CD4-positive, alpha-beta memory T cell (primary cell): ENCODE measurements at regions not wholly inside any gene's neighbourhood (a gene's known extent, or its start where the extent isn't known, plus 50 kb on each side); places are given as distances from the start of the nearest gene placed in this dataset.
"Not testable (repeated sequence)": the region's sequence is repeated elsewhere in the genome, so short reads cannot be mapped to it uniquely, and the experiment has no call there.

Source experiments
- CTCF ChIA-PET: fragments of 350-600 bp; sonication (Branson Sonifier 250); formaldehyde crosslinking; loops from one replicate; lab custom pipeline; 2021; ENCODE audit warnings: inconsistent platforms; ENCODE audit not compliant: partially characterized antibody; lab: Charles Lee
- POLR2A ChIA-PET: fragments of 350-600 bp; sonication (Branson Sonifier 250); formaldehyde crosslinking; loops from one replicate; lab custom pipeline; 2021; ENCODE audit not compliant: partially characterized antibody; lab: Charles Lee
- DNase-seq, 5 donors: peaks; one replicate each; pipeline versions ENCODE4 v3.0.0 to v3.0.0-alpha.2; 2020 to 2022; ENCODE audit warnings: mixed read lengths in 1 of 5
- H3K27ac ChIP-seq: one replicate; pipeline ENCODE4 v1.7.0; 2013; ENCODE audit warnings: low read depth, low read length
- H3K27me3 ChIP-seq: 2 replicates; pipeline ENCODE4 v1.7.0; 2013; ENCODE audit warnings: mild to moderate bottlenecking, low read length, moderate library complexity; ENCODE audit not compliant: insufficient read depth
- H3K36me3 ChIP-seq: 2 replicates; pipeline ENCODE4 v1.7.0; 2013; ENCODE audit warnings: mild to moderate bottlenecking, low read length, moderate library complexity; ENCODE audit not compliant: insufficient read depth
- H3K4me1 ChIP-seq: 2 replicates; pipeline ENCODE4 v1.7.0; 2013; ENCODE audit warnings: mild to moderate bottlenecking, low read length, moderate library complexity; ENCODE audit not compliant: insufficient read depth
- H3K4me3 ChIP-seq, 2 donors: one replicate each; pipeline ENCODE4 v1.7.0; 2013; ENCODE audit warnings: low read length in 2 of 2, mild to moderate bottlenecking in 1 of 2
- H3K9me3 ChIP-seq, 2 donors: one replicate each; pipeline ENCODE4 v1.7.0; 2013; ENCODE audit warnings: low read length in 2 of 2, control low read depth in 1 of 2; ENCODE audit not compliant: control insufficient read depth in 1 of 2
- H3K27ac Mint-ChIP-seq, 7 donors: one replicate each; pipeline ENCODE4 v1.8.0; 2020 to 2021; ENCODE audit warnings: mixed read lengths in 7 of 7, mild to moderate bottlenecking in 6 of 7, inconsistent platforms in 3 of 7, moderate library complexity in 3 of 7
- H3K27me3 Mint-ChIP-seq, 2 donors: one replicate each; pipeline ENCODE4 v1.8.0; 2020 to 2021; ENCODE audit warnings: mixed read lengths in 2 of 2
- H3K36me3 Mint-ChIP-seq, 2 donors: one replicate each; pipeline ENCODE4 v1.8.0; 2020 to 2021; ENCODE audit warnings: mixed read lengths in 2 of 2, inconsistent platforms in 1 of 2, mild to moderate bottlenecking in 1 of 2
- H3K4me1 Mint-ChIP-seq, 4 donors: one replicate each; pipeline ENCODE4 v1.8.0; 2020 to 2021; ENCODE audit warnings: mixed read lengths in 4 of 4, mild to moderate bottlenecking in 1 of 4
- H3K4me3 Mint-ChIP-seq, 8 donors: one replicate each; pipeline ENCODE4 v1.8.0; 2020 to 2021; ENCODE audit warnings: mixed read lengths in 8 of 8, mild to moderate bottlenecking in 7 of 8, moderate library complexity in 6 of 8, inconsistent platforms in 3 of 8
- H3K9me3 Mint-ChIP-seq, 8 donors: one replicate each; pipeline ENCODE4 v1.8.0; 2020 to 2021; ENCODE audit warnings: mixed read lengths in 8 of 8, mild to moderate bottlenecking in 5 of 8, inconsistent platforms in 3 of 8, moderate library complexity in 1 of 8
- intact Hi-C: fragments of 100-400 bp; cut with micrococcal nuclease; formaldehyde crosslinking; loops from one replicate; pipeline ENCODE4 v1.15.1; 2023

DNA sequence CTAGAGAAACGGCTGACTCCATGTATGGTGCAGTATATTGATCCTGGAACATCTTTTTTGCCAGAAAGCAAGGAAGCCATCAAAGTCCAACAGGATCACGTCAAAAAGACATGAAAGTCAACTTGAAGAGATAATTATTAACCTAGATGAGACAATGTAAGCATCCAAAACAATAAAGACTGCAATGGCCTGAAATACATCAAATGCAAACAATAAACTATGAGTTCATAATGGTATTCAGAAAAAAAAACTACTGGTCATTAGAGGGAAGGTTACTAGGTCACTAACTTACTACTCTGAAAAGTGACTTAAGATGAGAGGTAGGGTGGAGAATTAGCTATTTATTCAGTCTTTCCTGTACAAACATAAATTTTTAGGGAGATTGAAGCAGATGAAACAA, 75.3 kb upstream of the OR4F16 start:
- H3K36me3 ChIP-seq, CTCF ChIA-PET, H3K4me1 ChIP-seq: not testable (repeated sequence)

GRCh38 chr1:771449-771848, 85.0 kb upstream of the OR4F16 start:
- H3K4me3 ChIP-seq, DNase-seq, H3K27ac ChIP-seq, H3K4me3 Mint-ChIP-seq, CTCF ChIA-PET, H3K27me3 Mint-ChIP-seq, H3K4me1 ChIP-seq, H3K9me3 ChIP-seq, H3K27ac Mint-ChIP-seq, H3K36me3 ChIP-seq, H3K4me1 Mint-ChIP-seq, H3K27me3 ChIP-seq, H3K9me3 Mint-ChIP-seq, POLR2A ChIA-PET, H3K36me3 Mint-ChIP-seq: not testable (repeated sequence)
- intact Hi-C loops = loop anchor here (10.0 kb wide), 2 partner anchors 53 to 83 kb away; no protein-coding TSS in a partner anchor

More for the DNA sequence above, 75.3 kb upstream of the OR4F16 start:
- H3K9me3 Mint-ChIP-seq, intact Hi-C loops, DNase-seq, H3K27me3 ChIP-seq, H3K27me3 Mint-ChIP-seq, H3K4me3 ChIP-seq, H3K27ac Mint-ChIP-seq, H3K4me1 Mint-ChIP-seq, H3K27ac ChIP-seq, H3K4me3 Mint-ChIP-seq, POLR2A ChIA-PET, H3K9me3 ChIP-seq, H3K36me3 Mint-ChIP-seq: not testable (repeated sequence)

GRCh38 chr1:777480-778180, 91.2 kb upstream of the OR4F16 start:
- Mint-ChIP-seq H3K27ac (peak overlapping the region in 5 of 7 donors; percentile 10 to 100 (median 68)), H3K4me3 (peak overlapping the region in 5 of 8 donors; percentile 27 to 97 (median 96)), H3K4me1 (peaks cover 4 to 17% (median 9%) of the 10 kb centered on the region in 4 donors)
- H3K36me3 ChIP-seq, H3K27me3 ChIP-seq, H3K36me3 Mint-ChIP-seq, H3K9me3 Mint-ChIP-seq, H3K9me3 ChIP-seq, CTCF ChIA-PET, H3K27me3 Mint-ChIP-seq, H3K4me1 ChIP-seq: not testable (repeated sequence)
- POLR2A ChIA-PET = interaction anchor here (1.2 to 1.7 kb wide), 3 partner anchors 48 to 120 kb away, joined by 3 to 4 read pairs (median 3); no protein-coding TSS in a partner anchor
- Histone ChIP-seq H3K27ac (peak overlapping the region; percentile 80), H3K4me3 (peak overlapping the region in 1 of 2 donors; percentile 70)
- peak in 1 of 5 donors; percentile 24 for DNase-seq
- intact Hi-C loops = loop anchor here (10.0 kb wide), 2 partner anchors 47 to 77 kb away; no protein-coding TSS in a partner anchor

- not testable (repeated sequence) for H3K9me3 Mint-ChIP-seq, H3K36me3 ChIP-seq, H3K9me3 ChIP-seq, H3K4me1 ChIP-seq, H3K36me3 Mint-ChIP-seq, H3K27me3 Mint-ChIP-seq, H3K27me3 ChIP-seq
- Histone ChIP-seq H3K27ac (peak overlapping the region; percentile 80), H3K4me3 (peak overlapping the region in 1 of 2 donors; percentile 70)
- intact Hi-C loops = loop anchor here (10.0 kb wide), 2 partner anchors 46 to 76 kb away; no protein-coding TSS in a partner anchor
- peak; percentile 99 for DNase-seq
- Mint-ChIP-seq H3K4me3 (peak overlapping the region; percentile 95 to 97 (median 96)), H3K4me1 (peaks cover 4 to 17% (median 9%) of the 10 kb centered on the region in 4 donors), H3K27ac (peak overlapping the region; percentile 99 to 100 (median 100))
- CTCF ChIA-PET = interaction anchor here (0.7 to 1.1 kb wide), 2 partner anchors 56 to 80 kb away, joined by 3 to 4 read pairs; no protein-coding TSS in a partner anchor
- POLR2A ChIA-PET = interaction anchor here (1.1 to 1.7 kb wide), 4 partner anchors 47 to 119 kb away, joined by 3 to 5 read pairs (median 4); no protein-coding TSS in a partner anchor
Observed at GRCh38 chr1:778451-779278, 92.2 kb upstream of the OR4F16 start.

GRCh38 chr1:779621-780020, 93.2 kb upstream of the OR4F16 start:
- intact Hi-C loops = loop anchor here (10.0 kb wide), 2 partner anchors 45 to 75 kb away; no protein-coding TSS in a partner anchor
- H3K27ac ChIP-seq, H3K9me3 ChIP-seq, H3K4me3 ChIP-seq, H3K27me3 Mint-ChIP-seq, H3K4me1 ChIP-seq, H3K36me3 Mint-ChIP-seq, H3K27me3 ChIP-seq, CTCF ChIA-PET, H3K36me3 ChIP-seq, H3K9me3 Mint-ChIP-seq: not testable (repeated sequence)
- peak overlapping the region; percentile 95 to 97 (median 96) for H3K4me3 Mint-ChIP-seq
- H3K4me1 Mint-ChIP-seq = peaks cover 4 to 17% (median 9%) of the 10 kb centered on the region in 4 donors
- POLR2A ChIA-PET = interaction anchor here (1.1 to 1.6 kb wide), 2 partner anchors 78 to 90 kb away, joined by 4 to 5 read pairs; no protein-coding TSS in a partner anchor
- H3K27ac Mint-ChIP-seq = peak overlapping the region in 5 of 7 donors; percentile 64 to 100 (median 100)
- DNase-seq = peak in 2 of 5 donors; percentile 6 to 30

- CTCF ChIA-PET = no interaction called here
- POLR2A ChIA-PET = no interaction called here
- Mint-ChIP-seq H3K4me3 (no peak overlapping the region), H3K4me1 (no peaks in the 10 kb centered on the region), H3K27me3 (no peaks in the 10 kb centered on the region), H3K9me3 (no peaks in the 10 kb centered on the region), H3K36me3 (peaks cover 0 to 1% of the 10 kb centered on the region in 2 donors), H3K27ac (no peak overlapping the region)
- intact Hi-C loops = no loop called here
- no peak for DNase-seq
- Histone ChIP-seq H3K4me3 (no peak overlapping the region), H3K27me3 (no peaks in the 10 kb centered on the region), H3K36me3 (no peaks in the 10 kb centered on the region), H3K27ac (no peak overlapping the region), H3K4me1 (no peaks in the 10 kb centered on the region), H3K9me3 (no peaks in the 10 kb centered on the region)
Observed at GRCh38 chr1:788835-789234, 102.4 kb upstream of the OR4F16 start.

GRCh38 chr1:789606-790005, 103.2 kb upstream of the OR4F16 start:
- H3K27ac ChIP-seq, H3K9me3 Mint-ChIP-seq, H3K27ac Mint-ChIP-seq, H3K4me3 Mint-ChIP-seq, intact Hi-C loops, H3K4me1 Mint-ChIP-seq, POLR2A ChIA-PET, H3K9me3 ChIP-seq, H3K4me1 ChIP-seq, H3K36me3 ChIP-seq, H3K27me3 Mint-ChIP-seq, H3K36me3 Mint-ChIP-seq, H3K4me3 ChIP-seq, CTCF ChIA-PET, DNase-seq, H3K27me3 ChIP-seq: not testable (repeated sequence)
